ENCODE measurements at regions not wholly inside any gene's neighbourhood (a gene's known extent, or its start where the extent isn't known, plus 50 kb on each side); places are given as distances from the start of the nearest gene placed in this dataset.

- no peak for ATAC-seq (ENCODE audit: insufficient number of reproducible peaks, low FRiP score, low read depth)
- no peaks in the 10 kb centered on the region for H3K36me3 ChIP-seq
- no peak overlapping the region for H3K27ac ChIP-seq
- no peak for DNase-seq (ENCODE audit: low spot score)
- no peak for TF ChIP-seq CTCF (IDR thresholded peaks at IDR 0.05)
- H3K4me1 ChIP-seq (ENCODE audit: control insufficient read depth in 1 of 2, low read depth in 2 of 2): no peaks in the 10 kb centered on the region
- H3K27me3 ChIP-seq (replicated peaks; ENCODE audit: insufficient read depth): no peaks in the 10 kb centered on the region
- H3K4me3 ChIP-seq: no peak overlapping the region
- no peaks in the 10 kb centered on the region for H3K9me3 ChIP-seq
Measured at GRCh38 chr10:62616885-62617590, 187.5 kb upstream of the ADO start.

GRCh38 chr10:62617652-62618051 is 186.9 kb upstream of the ADO start:
- Histone ChIP-seq H3K4me1 (ENCODE audit: control insufficient read depth in 1 of 2, low read depth in 2 of 2) (no peaks in the 10 kb centered on the region), H3K27ac (no peak overlapping the region)
- ATAC-seq (ENCODE audit: insufficient number of reproducible peaks, low FRiP score, low read depth): no peak

GRCh38 chr10:62618054-62618453 is 186.5 kb upstream of the ADO start:
- ATAC-seq (ENCODE audit: insufficient number of reproducible peaks, low FRiP score, low read depth) (no peak), DNase-seq (ENCODE audit: low spot score) (no peak)
- no peak overlapping the region for H3K4me3 ChIP-seq
- no peak overlapping the region for H3K27ac ChIP-seq
- H3K27me3 ChIP-seq (replicated peaks; ENCODE audit: insufficient read depth): no peaks in the 10 kb centered on the region
- no peaks in the 10 kb centered on the region for H3K9me3 ChIP-seq
- H3K36me3 ChIP-seq: no peaks in the 10 kb centered on the region
- TF ChIP-seq CTCF (IDR thresholded peaks at IDR 0.05): no peak
- H3K4me1 ChIP-seq (ENCODE audit: control insufficient read depth in 1 of 2, low read depth in 2 of 2): no peaks in the 10 kb centered on the region

More at GRCh38 chr10:62617652-62618051, 186.9 kb upstream of the ADO start:
- TF ChIP-seq CTCF (IDR thresholded peaks at IDR 0.05): no peak
- H3K9me3 ChIP-seq: no peaks in the 10 kb centered on the region
- no peaks in the 10 kb centered on the region for H3K27me3 ChIP-seq (replicated peaks; ENCODE audit: insufficient read depth)
- DNase-seq (ENCODE audit: low spot score): no peak
- no peak overlapping the region for H3K4me3 ChIP-seq
- no peaks in the 10 kb centered on the region for H3K36me3 ChIP-seq

- Histone ChIP-seq H3K4me1 (ENCODE audit: control insufficient read depth in 1 of 2, low read depth in 2 of 2) (no peaks in the 10 kb centered on the region), H3K36me3 (no peaks in the 10 kb centered on the region), H3K4me3 (no peak overlapping the region), H3K9me3 (no peaks in the 10 kb centered on the region), H3K27me3 (replicated peaks; ENCODE audit: insufficient read depth) (no peaks in the 10 kb centered on the region), H3K27ac (no peak overlapping the region)
- TF ChIP-seq CTCF (IDR thresholded peaks at IDR 0.05): no peak
- DNase-seq (ENCODE audit: low spot score): no peak
- no peak for ATAC-seq (ENCODE audit: insufficient number of reproducible peaks, low FRiP score, low read depth)
Measured at GRCh38 chr10:62618576-62619412, 185.7 kb upstream of the ADO start.

GRCh38 chr10:62619413-62619738 is 185.1 kb upstream of the ADO start:
- no peak for ATAC-seq (ENCODE audit: insufficient number of reproducible peaks, low FRiP score, low read depth)
- H3K36me3 ChIP-seq: no peaks in the 10 kb centered on the region
- no peak for TF ChIP-seq CTCF (IDR thresholded peaks at IDR 0.05)

More at GRCh38 chr10:62619413-62619738, 185.1 kb upstream of the ADO start:
- Histone ChIP-seq H3K4me1 (ENCODE audit: control insufficient read depth in 1 of 2, low read depth in 2 of 2) (no peaks in the 10 kb centered on the region), H3K27ac (no peak overlapping the region), H3K4me3 (no peak overlapping the region), H3K9me3 (no peaks in the 10 kb centered on the region), H3K27me3 (replicated peaks; ENCODE audit: insufficient read depth) (no peaks in the 10 kb centered on the region)
- DNase-seq (ENCODE audit: low spot score): no peak

Measured in thoracic aorta (tissue), 2 donors.